ENCODE measurements at regions not wholly inside any gene's neighbourhood (a gene's known extent, or its start where the extent isn't known, plus 50 kb on each side); places are given as distances from the start of the nearest gene placed in this dataset.

DNA sequence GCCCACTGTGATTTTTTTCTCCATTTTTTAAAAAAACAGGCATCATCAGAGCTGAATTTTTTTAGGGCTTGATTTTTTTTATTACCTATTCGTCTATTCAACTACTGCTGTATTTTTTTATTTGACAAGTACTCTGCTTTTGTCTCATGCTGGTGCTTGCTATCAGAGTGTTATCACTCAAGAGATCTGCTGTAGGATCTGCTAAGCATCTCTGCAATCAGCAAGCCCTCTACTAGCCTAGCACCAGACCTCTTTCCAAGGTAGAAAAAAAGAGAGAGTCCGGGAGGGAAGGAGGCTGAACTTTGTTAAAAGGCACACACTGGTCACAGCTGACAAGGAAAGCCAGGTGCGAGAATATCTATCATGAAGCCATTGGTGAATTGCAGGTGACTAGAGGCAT, 413.8 kb upstream of the CCNH start:
- Histone ChIP-seq H3K4me3 (ENCODE audit: low read depth in 2 of 2, low read length in 2 of 2) (no peak overlapping the region), H3K4me1 (ENCODE audit: control insufficient read depth, insufficient read depth, low read length) (no peaks in the 10 kb centered on the region), H3K27me3 (ENCODE audit: control insufficient read depth, insufficient read depth, low read length) (no peaks in the 10 kb centered on the region), H3K9me3 (ENCODE audit: control insufficient read depth, insufficient read depth, low read depth, low read length) (no peaks in the 10 kb centered on the region), H3K36me3 (ENCODE audit: control insufficient read depth, insufficient read depth, low read length) (no peaks in the 10 kb centered on the region), H3K27ac (ENCODE audit: low read length) (no peak overlapping the region)
- BruUV-seq (replicated peaks), result no TSS peak
- CTCF ChIA-PET, result no interaction called here
- DNase-seq (ENCODE audit: low read depth, low spot score) (no peak), ATAC-seq (no peak)
- TF ChIP-seq TCF7L2 (IDR thresholded peaks at IDR 0.05; ENCODE audit: low read depth, low read length) (no peak), POLR2AphosphoS5 (IDR thresholded peaks at IDR 0.05; ENCODE audit: low read depth, low read length) (no peak), SIN3A (IDR thresholded peaks at IDR 0.05; ENCODE audit: borderline replicate concordance, insufficient read depth, low read depth, low read length) (no peak)
- TF ChIP-seq, protein P1, sequence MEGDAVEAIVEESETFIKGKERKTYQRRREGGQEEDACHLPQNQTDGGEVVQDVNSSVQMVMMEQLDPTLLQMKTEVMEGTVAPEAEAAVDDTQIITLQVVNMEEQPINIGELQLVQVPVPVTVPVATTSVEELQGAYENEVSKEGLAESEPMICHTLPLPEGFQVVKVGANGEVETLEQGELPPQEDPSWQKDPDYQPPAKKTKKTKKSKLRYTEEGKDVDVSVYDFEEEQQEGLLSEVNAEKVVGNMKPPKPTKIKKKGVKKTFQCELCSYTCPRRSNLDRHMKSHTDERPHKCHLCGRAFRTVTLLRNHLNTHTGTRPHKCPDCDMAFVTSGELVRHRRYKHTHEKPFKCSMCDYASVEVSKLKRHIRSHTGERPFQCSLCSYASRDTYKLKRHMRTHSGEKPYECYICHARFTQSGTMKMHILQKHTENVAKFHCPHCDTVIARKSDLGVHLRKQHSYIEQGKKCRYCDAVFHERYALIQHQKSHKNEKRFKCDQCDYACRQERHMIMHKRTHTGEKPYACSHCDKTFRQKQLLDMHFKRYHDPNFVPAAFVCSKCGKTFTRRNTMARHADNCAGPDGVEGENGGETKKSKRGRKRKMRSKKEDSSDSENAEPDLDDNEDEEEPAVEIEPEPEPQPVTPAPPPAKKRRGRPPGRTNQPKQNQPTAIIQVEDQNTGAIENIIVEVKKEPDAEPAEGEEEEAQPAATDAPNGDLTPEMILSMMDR (IDR thresholded peaks at IDR 0.05), result no peak
- TF ChIP-seq, protein P2, sequence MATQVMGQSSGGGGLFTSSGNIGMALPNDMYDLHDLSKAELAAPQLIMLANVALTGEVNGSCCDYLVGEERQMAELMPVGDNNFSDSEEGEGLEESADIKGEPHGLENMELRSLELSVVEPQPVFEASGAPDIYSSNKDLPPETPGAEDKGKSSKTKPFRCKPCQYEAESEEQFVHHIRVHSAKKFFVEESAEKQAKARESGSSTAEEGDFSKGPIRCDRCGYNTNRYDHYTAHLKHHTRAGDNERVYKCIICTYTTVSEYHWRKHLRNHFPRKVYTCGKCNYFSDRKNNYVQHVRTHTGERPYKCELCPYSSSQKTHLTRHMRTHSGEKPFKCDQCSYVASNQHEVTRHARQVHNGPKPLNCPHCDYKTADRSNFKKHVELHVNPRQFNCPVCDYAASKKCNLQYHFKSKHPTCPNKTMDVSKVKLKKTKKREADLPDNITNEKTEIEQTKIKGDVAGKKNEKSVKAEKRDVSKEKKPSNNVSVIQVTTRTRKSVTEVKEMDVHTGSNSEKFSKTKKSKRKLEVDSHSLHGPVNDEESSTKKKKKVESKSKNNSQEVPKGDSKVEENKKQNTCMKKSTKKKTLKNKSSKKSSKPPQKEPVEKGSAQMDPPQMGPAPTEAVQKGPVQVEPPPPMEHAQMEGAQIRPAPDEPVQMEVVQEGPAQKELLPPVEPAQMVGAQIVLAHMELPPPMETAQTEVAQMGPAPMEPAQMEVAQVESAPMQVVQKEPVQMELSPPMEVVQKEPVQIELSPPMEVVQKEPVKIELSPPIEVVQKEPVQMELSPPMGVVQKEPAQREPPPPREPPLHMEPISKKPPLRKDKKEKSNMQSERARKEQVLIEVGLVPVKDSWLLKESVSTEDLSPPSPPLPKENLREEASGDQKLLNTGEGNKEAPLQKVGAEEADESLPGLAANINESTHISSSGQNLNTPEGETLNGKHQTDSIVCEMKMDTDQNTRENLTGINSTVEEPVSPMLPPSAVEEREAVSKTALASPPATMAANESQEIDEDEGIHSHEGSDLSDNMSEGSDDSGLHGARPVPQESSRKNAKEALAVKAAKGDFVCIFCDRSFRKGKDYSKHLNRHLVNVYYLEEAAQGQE (IDR thresholded peaks at IDR 0.05; ENCODE audit: insufficient read depth in 1 of 2, low read depth in 2 of 2, low read length in 1 of 2), result no peak
- POLR2A ChIA-PET, result no interaction called here
- intact Hi-C loops (cut with micrococcal nuclease; ENCODE audit: unreplicated experiment), result no loop called here
- in situ Hi-C loops (cut with HindIII; ENCODE audit: low pct_unique_long_range_greater_than_20kb, low sequenced_read_pairs), result no loop called here

- TF ChIP-seq, protein P2 (IDR thresholded peaks at IDR 0.05; ENCODE audit: insufficient read depth in 1 of 2, low read depth in 2 of 2, low read length in 1 of 2), result no peak
- TF ChIP-seq TCF7L2 (IDR thresholded peaks at IDR 0.05; ENCODE audit: low read depth, low read length) (no peak), POLR2AphosphoS5 (IDR thresholded peaks at IDR 0.05; ENCODE audit: low read depth, low read length) (no peak), SIN3A (IDR thresholded peaks at IDR 0.05; ENCODE audit: borderline replicate concordance, insufficient read depth, low read depth, low read length) (no peak)
- TF ChIP-seq, protein P1 (IDR thresholded peaks at IDR 0.05), result no peak
- no peaks in the 10 kb centered on the region for H3K4me1 ChIP-seq (ENCODE audit: control insufficient read depth, insufficient read depth, low read length)
- H3K9me3 ChIP-seq (ENCODE audit: control insufficient read depth, insufficient read depth, low read depth, low read length), result no peaks in the 10 kb centered on the region
- no TSS peak for BruUV-seq (replicated peaks)
- H3K27ac ChIP-seq (ENCODE audit: low read length), result no peak overlapping the region
- in situ Hi-C loops (cut with HindIII; ENCODE audit: low pct_unique_long_range_greater_than_20kb, low sequenced_read_pairs), result no loop called here
- intact Hi-C loops (cut with micrococcal nuclease; ENCODE audit: unreplicated experiment), result no loop called here
- ChIA-PET CTCF (no interaction called here), POLR2A (no interaction called here)
- ATAC-seq, result no peak
- no peak overlapping the region for H3K4me3 ChIP-seq (ENCODE audit: low read depth in 2 of 2, low read length in 2 of 2)
- H3K27me3 ChIP-seq (ENCODE audit: control insufficient read depth, insufficient read depth, low read length), result no peaks in the 10 kb centered on the region
- H3K36me3 ChIP-seq (ENCODE audit: control insufficient read depth, insufficient read depth, low read length), result no peaks in the 10 kb centered on the region
- no peak for DNase-seq (ENCODE audit: low read depth, low spot score)
Observed at GRCh38 chr5:87825583-87825982, 412.9 kb upstream of the CCNH start.

Measured in Panc1 (cell line).